Thymus (tissue), 11 donors: ENCODE measurements at regions not wholly inside any gene's neighbourhood (a gene's known extent, or its start where the extent isn't known, plus 50 kb on each side); places are given as distances from the start of the nearest gene placed in this dataset.

ENCODE experiments used
- DNase-seq, 9 donors: peaks; one replicate each; pipeline ENCODE4 v3.0.0-alpha.2; 2013; ENCODE audit warnings: low spot score in 9 of 9, low read depth in 6 of 9, missing footprints in 1 of 9
- H3K27ac ChIP-seq, 2 donors: one replicate each; pipeline ENCODE4 v1.5.1; 2013; ENCODE audit warnings: control low read depth in 1 of 2, low read depth in 1 of 2, low read length in 1 of 2, mild to moderate bottlenecking in 1 of 2, moderate library complexity in 1 of 2
- H3K27me3 ChIP-seq, 2 donors: one replicate each; pipeline ENCODE4 v1.5.1; 2013; ENCODE audit warnings: low read length in 1 of 2; ENCODE audit not compliant: control insufficient read depth in 2 of 2, insufficient read depth in 1 of 2
- H3K36me3 ChIP-seq, 2 donors: one replicate each; pipeline ENCODE4 v1.5.1; 2013; ENCODE audit warnings: low read length in 1 of 2, mild to moderate bottlenecking in 1 of 2, moderate library complexity in 1 of 2; ENCODE audit not compliant: control insufficient read depth in 2 of 2, insufficient read depth in 2 of 2
- H3K4me1 ChIP-seq, 2 donors: one replicate each; pipeline ENCODE4 v1.5.1; 2013; ENCODE audit warnings: low read length in 2 of 2; ENCODE audit not compliant: control insufficient read depth in 2 of 2, insufficient read depth in 2 of 2
- H3K4me3 ChIP-seq, 2 donors: one replicate each; pipeline ENCODE4 v1.5.1; 2013; ENCODE audit warnings: low read length in 2 of 2, control low read depth in 1 of 2, mild to moderate bottlenecking in 1 of 2
- H3K9me3 ChIP-seq, 2 donors: one replicate each; pipeline ENCODE4 v1.5.1; 2013; ENCODE audit warnings: low read length in 1 of 2, mild to moderate bottlenecking in 1 of 2; ENCODE audit not compliant: control insufficient read depth in 2 of 2, insufficient read depth in 1 of 2
- WGBS: extraction: QIAGEN DNeasy Blood & Tissue Kit; methylation state at CpG from one replicate; pipeline ENCODE4 v1.1.7; 2013; 5-methylcytosine and 5-hydroxymethylcytosine counted together
- donor health status: healthy.

GRCh38 chr12:94761559-94761958 lies 111.2 kb upstream of the TMCC3 start:
- Histone ChIP-seq H3K4me1 (no peaks in the 10 kb centered on the region), H3K27ac (no peak overlapping the region), H3K36me3 (no peaks in the 10 kb centered on the region), H3K27me3 (no peaks in the 10 kb centered on the region), H3K9me3 (no peaks in the 10 kb centered on the region), H3K4me3 (no peak overlapping the region)
- 92% methylated on average over 3 of the region's 3 CpGs for WGBS
- DNase-seq, result no peak

- Histone ChIP-seq H3K4me1 (no peaks in the 10 kb centered on the region), H3K27me3 (no peaks in the 10 kb centered on the region), H3K4me3 (no peak overlapping the region), H3K9me3 (no peaks in the 10 kb centered on the region), H3K27ac (no peak overlapping the region), H3K36me3 (no peaks in the 10 kb centered on the region)
- WGBS, result 95% methylated on average over 2 of the region's 2 CpGs
- DNase-seq, result no peak
Observed at GRCh38 chr12:94760786-94761185, 110.4 kb upstream of the TMCC3 start.

- Histone ChIP-seq H3K36me3 (no peaks in the 10 kb centered on the region), H3K4me1 (no peaks in the 10 kb centered on the region), H3K27ac (no peak overlapping the region), H3K9me3 (no peaks in the 10 kb centered on the region), H3K27me3 (no peaks in the 10 kb centered on the region), H3K4me3 (no peak overlapping the region)
- no peak for DNase-seq
- WGBS, result 92% methylated on average over 2 of the region's 2 CpGs
Observed at GRCh38 chr12:94756789-94757188, 106.4 kb upstream of the TMCC3 start.

- Histone ChIP-seq H3K27me3 (no peaks in the 10 kb centered on the region), H3K9me3 (no peaks in the 10 kb centered on the region), H3K4me3 (no peak overlapping the region), H3K36me3 (no peaks in the 10 kb centered on the region), H3K4me1 (no peaks in the 10 kb centered on the region), H3K27ac (no peak overlapping the region)
- no peak for DNase-seq
- 95% methylated on average over 4 of the region's 4 CpGs for WGBS
Observed at GRCh38 chr12:94755598-94755997, 105.2 kb upstream of the TMCC3 start.

GRCh38 chr12:94754653-94755052 lies 104.3 kb upstream of the TMCC3 start:
- Histone ChIP-seq H3K9me3 (no peaks in the 10 kb centered on the region), H3K4me3 (no peak overlapping the region), H3K27ac (no peak overlapping the region), H3K27me3 (no peaks in the 10 kb centered on the region), H3K4me1 (no peaks in the 10 kb centered on the region), H3K36me3 (no peaks in the 10 kb centered on the region)
- DNase-seq, result no peak

- no peak for DNase-seq
- Histone ChIP-seq H3K27me3 (no peaks in the 10 kb centered on the region), H3K27ac (no peak overlapping the region), H3K9me3 (no peaks in the 10 kb centered on the region), H3K4me3 (no peak overlapping the region), H3K36me3 (no peaks in the 10 kb centered on the region), H3K4me1 (no peaks in the 10 kb centered on the region)
- WGBS, result 98% methylated on average over 7 of the region's 7 CpGs
Observed at GRCh38 chr12:94753036-94753679, 102.8 kb upstream of the TMCC3 start.

- Histone ChIP-seq H3K4me1 (no peaks in the 10 kb centered on the region), H3K27me3 (no peaks in the 10 kb centered on the region), H3K4me3 (no peak overlapping the region), H3K9me3 (no peaks in the 10 kb centered on the region), H3K27ac (no peak overlapping the region), H3K36me3 (no peaks in the 10 kb centered on the region)
- DNase-seq, result no peak
- WGBS, result 88% methylated on average over 6 of the region's 6 CpGs
Observed at GRCh38 chr12:94750864-94751263, 100.5 kb upstream of the TMCC3 start.

- Histone ChIP-seq H3K27me3 (no peaks in the 10 kb centered on the region), H3K9me3 (no peaks in the 10 kb centered on the region), H3K4me3 (no peak overlapping the region), H3K4me1 (no peaks in the 10 kb centered on the region), H3K27ac (no peak overlapping the region), H3K36me3 (no peaks in the 10 kb centered on the region)
- WGBS, result 98% methylated on average over 6 of the region's 6 CpGs
- no peak for DNase-seq
Observed at GRCh38 chr12:94749890-94750289, 99.5 kb upstream of the TMCC3 start.

GRCh38 chr12:94749455-94749854 lies 99.1 kb upstream of the TMCC3 start:
- 98% methylated on average over 7 of the region's 7 CpGs for WGBS

More at GRCh38 chr12:94749455-94749854, 99.1 kb upstream of the TMCC3 start:
- H3K36me3 ChIP-seq, result no peaks in the 10 kb centered on the region
- H3K9me3 ChIP-seq, result no peaks in the 10 kb centered on the region
- H3K27ac ChIP-seq, result no peak overlapping the region
- no peaks in the 10 kb centered on the region for H3K4me1 ChIP-seq
- no peaks in the 10 kb centered on the region for H3K27me3 ChIP-seq
- no peak overlapping the region for H3K4me3 ChIP-seq
- no peak for DNase-seq
